ENCODE measurements at regions not wholly inside any gene's neighbourhood (a gene's known extent, or its start where the extent isn't known, plus 50 kb on each side); places are given as distances from the start of the nearest gene placed in this dataset.

- Histone ChIP-seq H3K27me3 (ENCODE audit: insufficient read depth, low read length, poor library complexity) (no peaks in the 10 kb centered on the region), H2BK15ac (replicated peaks; ENCODE audit: low read depth) (no peak overlapping the region), H3K27ac (ENCODE audit: low read depth, low read length) (no peak overlapping the region), H4K5ac (ENCODE audit: low read length) (no peak overlapping the region), H3K9ac (ENCODE audit: low read length) (no peak overlapping the region), H2BK5ac (ENCODE audit: low read length) (no peak overlapping the region), H3K4me3 (ENCODE audit: low read length) (no peak overlapping the region), H3K18ac (ENCODE audit: low read length) (no peak overlapping the region), H3K79me1 (ENCODE audit: low read length) (no peaks in the 10 kb centered on the region), H3K4ac (ENCODE audit: low read depth, low read length) (no peak overlapping the region), H2AK5ac (ENCODE audit: low read length) (no peak overlapping the region), H3K36me3 (ENCODE audit: control insufficient read depth, insufficient read depth, low read length) (no peaks in the 10 kb centered on the region), H3K4me1 (ENCODE audit: control insufficient read depth, low read depth, low read length) (no peaks in the 10 kb centered on the region), H3K56ac (ENCODE audit: low read length) (no peak overlapping the region), H3K79me2 (ENCODE audit: control insufficient read depth, insufficient read depth, low read length) (no peaks in the 10 kb centered on the region), H2BK120ac (ENCODE audit: low read depth, low read length) (no peak overlapping the region), H3K4me2 (ENCODE audit: low read length) (no peak overlapping the region), H4K8ac (ENCODE audit: low read depth, low read length) (no peak overlapping the region), H3K23ac (ENCODE audit: low read length) (no peak overlapping the region)
- DNase-seq: no peak
- WGBS (ENCODE audit: extremely low coverage, insufficient coverage, low lambda C conversion rate): no CpG with 5 or more reads among the region's 7 CpGs
Observed at GRCh38 chr10:30782157-30782536, 152.6 kb upstream of the LYZL2 start.

- H3K27me3 ChIP-seq (ENCODE audit: insufficient read depth, low read length, poor library complexity): no peaks in the 10 kb centered on the region
- H3K36me3 ChIP-seq (ENCODE audit: control insufficient read depth, insufficient read depth, low read length): no peaks in the 10 kb centered on the region
- H3K18ac ChIP-seq (ENCODE audit: low read length): no peak overlapping the region
- no peak overlapping the region for H3K4ac ChIP-seq (ENCODE audit: low read depth, low read length)
- H3K23ac ChIP-seq (ENCODE audit: low read length): no peak overlapping the region
- H3K79me2 ChIP-seq (ENCODE audit: control insufficient read depth, insufficient read depth, low read length): no peaks in the 10 kb centered on the region
- H2BK15ac ChIP-seq (replicated peaks; ENCODE audit: low read depth): no peak overlapping the region
- no peak overlapping the region for H3K9ac ChIP-seq (ENCODE audit: low read length)
- no peak overlapping the region for H2AK5ac ChIP-seq (ENCODE audit: low read length)
- no peaks in the 10 kb centered on the region for H3K79me1 ChIP-seq (ENCODE audit: low read length)
- no peak overlapping the region for H4K5ac ChIP-seq (ENCODE audit: low read length)
- no CpG with 5 or more reads among the region's 12 CpGs for WGBS (ENCODE audit: extremely low coverage, insufficient coverage, low lambda C conversion rate)
- H2BK120ac ChIP-seq (ENCODE audit: low read depth, low read length): no peak overlapping the region
- H3K27ac ChIP-seq (ENCODE audit: low read depth, low read length): no peak overlapping the region
- no peak overlapping the region for H3K56ac ChIP-seq (ENCODE audit: low read length)
- no peak overlapping the region for H3K4me3 ChIP-seq (ENCODE audit: low read length)
- H4K8ac ChIP-seq (ENCODE audit: low read depth, low read length): no peak overlapping the region
- DNase-seq: no peak
- H3K4me2 ChIP-seq (ENCODE audit: low read length): no peak overlapping the region
- no peaks in the 10 kb centered on the region for H3K4me1 ChIP-seq (ENCODE audit: control insufficient read depth, low read depth, low read length)
- H2BK5ac ChIP-seq (ENCODE audit: low read length): no peak overlapping the region
Observed at GRCh38 chr10:30781670-30782121, 152.1 kb upstream of the LYZL2 start.

- Histone ChIP-seq H3K4me2 (ENCODE audit: low read length) (no peak overlapping the region), H3K23ac (ENCODE audit: low read length) (no peak overlapping the region), H3K36me3 (ENCODE audit: control insufficient read depth, insufficient read depth, low read length) (no peaks in the 10 kb centered on the region), H3K18ac (ENCODE audit: low read length) (no peak overlapping the region), H4K8ac (ENCODE audit: low read depth, low read length) (no peak overlapping the region), H2AK5ac (ENCODE audit: low read length) (no peak overlapping the region), H3K4me1 (ENCODE audit: control insufficient read depth, low read depth, low read length) (no peaks in the 10 kb centered on the region), H3K27me3 (ENCODE audit: insufficient read depth, low read length, poor library complexity) (no peaks in the 10 kb centered on the region), H3K4me3 (ENCODE audit: low read length) (no peak overlapping the region), H3K27ac (ENCODE audit: low read depth, low read length) (no peak overlapping the region), H4K5ac (ENCODE audit: low read length) (no peak overlapping the region), H2BK120ac (ENCODE audit: low read depth, low read length) (no peak overlapping the region), H3K79me2 (ENCODE audit: control insufficient read depth, insufficient read depth, low read length) (no peaks in the 10 kb centered on the region), H3K4ac (ENCODE audit: low read depth, low read length) (no peak overlapping the region), H3K79me1 (ENCODE audit: low read length) (no peaks in the 10 kb centered on the region), H2BK15ac (replicated peaks; ENCODE audit: low read depth) (no peak overlapping the region), H3K56ac (ENCODE audit: low read length) (no peak overlapping the region), H2BK5ac (ENCODE audit: low read length) (no peak overlapping the region), H3K9ac (ENCODE audit: low read length) (no peak overlapping the region)
- 100% methylated on average over 1 of the region's 1 CpG for WGBS (ENCODE audit: extremely low coverage, insufficient coverage, low lambda C conversion rate)
- DNase-seq: no peak
Observed at GRCh38 chr10:30778769-30779168, 149.2 kb upstream of the LYZL2 start.

- H3K4ac ChIP-seq (ENCODE audit: low read depth, low read length): no peak overlapping the region
- H3K4me2 ChIP-seq (ENCODE audit: low read length): no peak overlapping the region
- no peak overlapping the region for H2BK15ac ChIP-seq (replicated peaks; ENCODE audit: low read depth)
- H3K4me3 ChIP-seq (ENCODE audit: low read length): no peak overlapping the region
- H3K4me1 ChIP-seq (ENCODE audit: control insufficient read depth, low read depth, low read length): no peaks in the 10 kb centered on the region
- no peak overlapping the region for H3K27ac ChIP-seq (ENCODE audit: low read depth, low read length)
- WGBS (ENCODE audit: extremely low coverage, insufficient coverage, low lambda C conversion rate): no CpG with 5 or more reads among the region's 10 CpGs
- H2AK5ac ChIP-seq (ENCODE audit: low read length): no peak overlapping the region
- no peaks in the 10 kb centered on the region for H3K79me1 ChIP-seq (ENCODE audit: low read length)
- H3K18ac ChIP-seq (ENCODE audit: low read length): no peak overlapping the region
- DNase-seq: no peak
- H3K56ac ChIP-seq (ENCODE audit: low read length): no peak overlapping the region
- H3K9ac ChIP-seq (ENCODE audit: low read length): no peak overlapping the region
- no peak overlapping the region for H2BK5ac ChIP-seq (ENCODE audit: low read length)
- H2BK120ac ChIP-seq (ENCODE audit: low read depth, low read length): no peak overlapping the region
- no peak overlapping the region for H4K8ac ChIP-seq (ENCODE audit: low read depth, low read length)
- no peak overlapping the region for H4K5ac ChIP-seq (ENCODE audit: low read length)
- no peaks in the 10 kb centered on the region for H3K79me2 ChIP-seq (ENCODE audit: control insufficient read depth, insufficient read depth, low read length)
- no peaks in the 10 kb centered on the region for H3K36me3 ChIP-seq (ENCODE audit: control insufficient read depth, insufficient read depth, low read length)
- H3K27me3 ChIP-seq (ENCODE audit: insufficient read depth, low read length, poor library complexity): no peaks in the 10 kb centered on the region
- H3K23ac ChIP-seq (ENCODE audit: low read length): no peak overlapping the region
Observed at GRCh38 chr10:30775779-30776591, 146.4 kb upstream of the LYZL2 start.

- Histone ChIP-seq H2BK15ac (replicated peaks; ENCODE audit: low read depth) (no peak overlapping the region), H3K18ac (ENCODE audit: low read length) (no peak overlapping the region), H3K23ac (ENCODE audit: low read length) (no peak overlapping the region), H4K5ac (ENCODE audit: low read length) (no peak overlapping the region), H3K4me3 (ENCODE audit: low read length) (no peak overlapping the region), H3K36me3 (ENCODE audit: control insufficient read depth, insufficient read depth, low read length) (no peaks in the 10 kb centered on the region), H3K79me2 (ENCODE audit: control insufficient read depth, insufficient read depth, low read length) (no peaks in the 10 kb centered on the region), H2BK5ac (ENCODE audit: low read length) (no peak overlapping the region), H3K79me1 (ENCODE audit: low read length) (no peaks in the 10 kb centered on the region), H3K56ac (ENCODE audit: low read length) (no peak overlapping the region), H3K4ac (ENCODE audit: low read depth, low read length) (no peak overlapping the region), H2BK120ac (ENCODE audit: low read depth, low read length) (no peak overlapping the region), H3K4me1 (ENCODE audit: control insufficient read depth, low read depth, low read length) (no peaks in the 10 kb centered on the region), H3K9ac (ENCODE audit: low read length) (no peak overlapping the region), H4K8ac (ENCODE audit: low read depth, low read length) (no peak overlapping the region), H3K27ac (ENCODE audit: low read depth, low read length) (no peak overlapping the region), H3K4me2 (ENCODE audit: low read length) (no peak overlapping the region), H2AK5ac (ENCODE audit: low read length) (no peak overlapping the region), H3K27me3 (ENCODE audit: insufficient read depth, low read length, poor library complexity) (no peaks in the 10 kb centered on the region)
- no peak for DNase-seq
- WGBS (ENCODE audit: extremely low coverage, insufficient coverage, low lambda C conversion rate): no CpG with 5 or more reads among the region's 10 CpGs
Observed at GRCh38 chr10:30774261-30774660, 144.7 kb upstream of the LYZL2 start.

GRCh38 chr10:30773501-30773900, 143.9 kb upstream of the LYZL2 start:
- no peak for DNase-seq
- Histone ChIP-seq H2BK15ac (replicated peaks; ENCODE audit: low read depth) (no peak overlapping the region), H3K18ac (ENCODE audit: low read length) (no peak overlapping the region), H3K79me1 (ENCODE audit: low read length) (no peaks in the 10 kb centered on the region), H3K4me1 (ENCODE audit: control insufficient read depth, low read depth, low read length) (no peaks in the 10 kb centered on the region), H3K36me3 (ENCODE audit: control insufficient read depth, insufficient read depth, low read length) (no peaks in the 10 kb centered on the region), H3K56ac (ENCODE audit: low read length) (no peak overlapping the region), H4K5ac (ENCODE audit: low read length) (no peak overlapping the region), H2BK120ac (ENCODE audit: low read depth, low read length) (no peak overlapping the region), H3K4ac (ENCODE audit: low read depth, low read length) (no peak overlapping the region), H3K79me2 (ENCODE audit: control insufficient read depth, insufficient read depth, low read length) (no peaks in the 10 kb centered on the region), H2BK5ac (ENCODE audit: low read length) (no peak overlapping the region), H3K4me3 (ENCODE audit: low read length) (no peak overlapping the region), H3K9ac (ENCODE audit: low read length) (no peak overlapping the region), H3K27ac (ENCODE audit: low read depth, low read length) (no peak overlapping the region), H4K8ac (ENCODE audit: low read depth, low read length) (no peak overlapping the region), H2AK5ac (ENCODE audit: low read length) (no peak overlapping the region), H3K23ac (ENCODE audit: low read length) (no peak overlapping the region), H3K4me2 (ENCODE audit: low read length) (no peak overlapping the region), H3K27me3 (ENCODE audit: insufficient read depth, low read length, poor library complexity) (no peaks in the 10 kb centered on the region)
- WGBS (ENCODE audit: extremely low coverage, insufficient coverage, low lambda C conversion rate): no CpG with 5 or more reads among the region's 1 CpG

Data from mesendoderm (in vitro differentiated cells).